C4-2B (cell line): ENCODE measurements at regions not wholly inside any gene's neighbourhood (a gene's known extent, or its start where the extent isn't known, plus 50 kb on each side); places are given as distances from the start of the nearest gene placed in this dataset.

Experiments used
- CTCF ChIP-seq: fragments of 450-650 bp; conservative IDR thresholded peaks from 2 replicates; pipeline ENCODE4 v1.5.1; 2017; ENCODE audit warnings: mild to moderate bottlenecking
- ZFX ChIP-seq: fragments of 450-650 bp; IDR thresholded peaks from 2 replicates; pipeline ENCODE4 v1.6.1; 2017

- TF ChIP-seq CTCF (no peak), ZFX (no peak)
These were observed 135.8 kb downstream of the RXFP2 start for GRCh38 chr13:31875134-31875533.
